Testis (tissue), 2 donors: ENCODE measurements at regions not wholly inside any gene's neighbourhood (a gene's known extent, or its start where the extent isn't known, plus 50 kb on each side); places are given as distances from the start of the nearest gene placed in this dataset.
A peak's percentile ranks its signal among the peaks of the same experiment; 100 is the strongest.
"Not testable (repeated sequence)": the region's sequence is repeated elsewhere in the genome, so short reads cannot be mapped to it uniquely, and the experiment has no call there.

ENCODE experiments used
- DNase-seq: peaks from one replicate; pipeline ENCODE4 v3.0.0-alpha.2; 2019
- H3K27ac ChIP-seq, 2 donors: fragments of 200-600 bp; sonication (generic); one replicate each; pipeline ENCODE4 v1.5.1; 2019
- H3K27me3 ChIP-seq: fragments of 200-600 bp; sonication (generic); one replicate; pipeline ENCODE4 v1.5.1; 2019
- H3K36me3 ChIP-seq: fragments of 200-600 bp; sonication (generic); one replicate; pipeline ENCODE4 v1.5.1; 2017; ENCODE audit warnings: low read depth; ENCODE audit errors: missing control alignments
- H3K4me1 ChIP-seq: fragments of 200-600 bp; sonication (generic); one replicate; pipeline ENCODE4 v1.5.1; 2019
- H3K4me3 ChIP-seq, 2 donors: fragments of 200-600 bp; sonication (generic); one replicate each; pipeline ENCODE4 v1.5.1; 2017 to 2019
- H3K9me3 ChIP-seq: fragments of 200-600 bp; sonication (generic); one replicate; pipeline ENCODE4 v1.5.1; 2017
- POLR2A ChIP-seq: fragments of 450-650 bp; IDR thresholded peaks from one replicate; pipeline ENCODE4 v1.6.1; 2017; ENCODE audit warnings: antibody characterized with exemption, mild to moderate bottlenecking, moderate library complexity
- WGBS, 2 donors: methylation state at CpG; one replicate each; pipeline ENCODE4 v1.1.5; 2018; 5-methylcytosine and 5-hydroxymethylcytosine counted together
- intact Hi-C: fragments of 100-400 bp; cut with DNase I; formaldehyde crosslinking; loops from one replicate; pipeline ENCODE4 v1.15.1; 2023; ENCODE audit warnings: low total_unique reads
- TF ChIP-seq, protein P1 (sequence below), 3 experiments: fragments of 450-650 bp in 2 of 3; fragments of 200-600 bp in 1 of 3; sonication (generic) in 1 of 3; IDR thresholded peaks; one replicate each; pipeline ENCODE4 v1.5.1; 2016 to 2019; ENCODE audit warnings: antibody characterized with exemption in 3 of 3, mild to moderate bottlenecking in 2 of 3, moderate library complexity in 1 of 3

DNA sequence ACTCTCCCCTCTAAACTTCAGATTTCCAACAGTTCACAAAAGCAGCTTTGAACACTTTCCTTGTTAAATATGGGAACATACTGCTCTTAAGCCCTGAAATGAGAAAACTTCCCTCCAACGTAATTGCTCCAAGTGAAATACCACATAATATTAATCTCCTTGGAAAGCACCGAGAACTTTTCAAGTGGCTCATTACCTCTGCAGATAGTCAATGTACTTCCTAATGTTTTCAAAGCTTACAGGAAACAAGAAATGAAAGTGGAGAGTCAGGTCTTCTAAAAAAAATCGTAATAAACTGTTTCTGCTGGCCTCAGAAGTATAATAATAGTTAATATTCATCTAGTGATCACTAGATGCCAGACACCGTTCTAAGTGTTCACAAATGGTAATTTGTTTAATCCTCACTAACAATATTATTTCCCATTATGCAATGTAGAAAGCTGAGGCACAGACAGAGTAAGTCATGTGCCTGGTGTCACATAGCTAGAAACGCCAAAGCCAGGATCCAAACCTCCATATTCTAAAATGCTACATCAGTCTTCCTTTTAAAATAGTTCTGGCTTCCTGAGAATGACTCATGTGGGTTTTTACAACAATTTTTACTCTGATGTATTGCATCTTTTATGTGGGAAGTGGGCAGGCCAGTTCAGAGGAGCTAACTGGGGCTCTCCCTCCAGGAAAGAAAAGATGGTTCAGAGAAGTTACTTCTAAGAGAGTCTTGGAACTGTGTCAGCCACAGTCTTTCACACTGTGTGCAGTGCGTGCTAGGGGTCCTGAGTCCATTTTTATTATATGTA is 177.2 kb downstream of the PLPPR4 start:
- no peak for DNase-seq
- 51 to 55% methylated on average over 6 of the region's 6 CpGs for WGBS, 2 donors
- no peak overlapping the region for H3K4me3 ChIP-seq
- H3K4me1 ChIP-seq, result peaks cover 4% of the 10 kb centered on the region
- intact Hi-C loops, result no loop called here
- H3K36me3 ChIP-seq, result no peaks in the 10 kb centered on the region
- H3K9me3 ChIP-seq, result no peaks in the 10 kb centered on the region
- TF ChIP-seq POLR2A, result no peak
- TF ChIP-seq, protein P1, sequence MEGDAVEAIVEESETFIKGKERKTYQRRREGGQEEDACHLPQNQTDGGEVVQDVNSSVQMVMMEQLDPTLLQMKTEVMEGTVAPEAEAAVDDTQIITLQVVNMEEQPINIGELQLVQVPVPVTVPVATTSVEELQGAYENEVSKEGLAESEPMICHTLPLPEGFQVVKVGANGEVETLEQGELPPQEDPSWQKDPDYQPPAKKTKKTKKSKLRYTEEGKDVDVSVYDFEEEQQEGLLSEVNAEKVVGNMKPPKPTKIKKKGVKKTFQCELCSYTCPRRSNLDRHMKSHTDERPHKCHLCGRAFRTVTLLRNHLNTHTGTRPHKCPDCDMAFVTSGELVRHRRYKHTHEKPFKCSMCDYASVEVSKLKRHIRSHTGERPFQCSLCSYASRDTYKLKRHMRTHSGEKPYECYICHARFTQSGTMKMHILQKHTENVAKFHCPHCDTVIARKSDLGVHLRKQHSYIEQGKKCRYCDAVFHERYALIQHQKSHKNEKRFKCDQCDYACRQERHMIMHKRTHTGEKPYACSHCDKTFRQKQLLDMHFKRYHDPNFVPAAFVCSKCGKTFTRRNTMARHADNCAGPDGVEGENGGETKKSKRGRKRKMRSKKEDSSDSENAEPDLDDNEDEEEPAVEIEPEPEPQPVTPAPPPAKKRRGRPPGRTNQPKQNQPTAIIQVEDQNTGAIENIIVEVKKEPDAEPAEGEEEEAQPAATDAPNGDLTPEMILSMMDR (IDR thresholded peaks at IDR 0.05), result no peak
- peak overlapping the region; percentile 39 to 62 for H3K27ac ChIP-seq
- H3K27me3 ChIP-seq, result no peaks in the 10 kb centered on the region

DNA sequence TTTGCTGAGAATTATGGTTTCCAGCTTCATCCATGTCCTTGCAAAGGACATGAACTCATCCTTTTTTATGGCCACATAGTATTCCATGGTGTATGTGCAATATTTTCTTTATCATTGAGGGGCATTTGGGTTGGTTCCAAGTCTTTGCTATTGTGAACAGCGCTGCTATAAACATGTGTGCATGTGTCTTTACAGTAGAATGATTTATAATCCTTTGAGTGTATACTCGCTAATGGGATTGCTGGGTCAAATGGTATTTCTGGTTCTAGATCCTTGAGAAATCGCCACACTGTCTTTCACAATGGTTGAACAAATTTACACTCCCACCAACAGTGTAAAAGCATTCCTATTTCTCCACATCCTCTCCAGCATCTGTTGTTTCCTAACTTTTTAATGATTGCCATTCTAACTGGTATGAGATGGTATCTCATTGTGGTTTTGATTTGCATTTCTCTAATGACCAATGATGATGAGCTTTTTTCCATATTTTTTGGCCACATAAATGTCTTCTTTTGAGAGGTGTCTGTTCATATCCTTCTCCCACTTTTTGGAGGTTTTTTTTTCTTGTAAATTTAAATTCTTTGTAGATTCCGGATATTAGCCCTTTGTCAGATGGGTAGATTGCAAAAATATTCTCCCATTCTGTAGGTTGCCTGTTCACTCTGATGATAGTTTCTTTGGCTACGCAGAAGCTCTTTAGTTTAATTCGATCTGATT is 180.1 kb downstream of the PLPPR4 start:
- H3K27ac ChIP-seq, intact Hi-C loops, H3K36me3 ChIP-seq, H3K27me3 ChIP-seq, DNase-seq, H3K9me3 ChIP-seq, H3K4me3 ChIP-seq, H3K4me1 ChIP-seq: not testable (repeated sequence)
- 94% methylated on average over 6 of the region's 6 CpGs for WGBS, 2 donors

DNA sequence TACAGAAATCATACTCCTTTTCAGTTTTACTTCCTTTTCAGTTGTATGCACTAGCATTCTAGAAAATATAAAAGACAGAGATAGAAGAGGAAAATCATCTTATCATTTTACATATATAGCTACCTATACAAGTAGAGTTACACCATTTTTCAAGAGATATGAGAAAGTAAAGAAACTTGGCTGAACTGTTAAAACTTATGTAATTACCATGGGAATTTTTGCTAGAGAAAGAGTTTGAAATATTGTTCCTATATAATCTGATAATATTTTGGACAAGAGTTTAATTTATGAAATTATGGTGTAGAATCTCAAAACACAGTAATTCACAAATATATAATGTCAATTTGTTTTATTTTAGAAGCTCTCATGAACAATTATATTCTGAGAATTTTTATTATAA is 180.8 kb downstream of the PLPPR4 start:
- no peak for TF ChIP-seq POLR2A
- TF ChIP-seq, protein P1 (IDR thresholded peaks at IDR 0.05), result no peak
- H3K4me1 ChIP-seq, result peaks cover 4% of the 10 kb centered on the region
- H3K27ac ChIP-seq, result no peak overlapping the region
- H3K27me3 ChIP-seq, result no peaks in the 10 kb centered on the region
- no peaks in the 10 kb centered on the region for H3K36me3 ChIP-seq
- no peak overlapping the region for H3K4me3 ChIP-seq
- DNase-seq, result no peak
- no peaks in the 10 kb centered on the region for H3K9me3 ChIP-seq
- intact Hi-C loops, result no loop called here

DNA sequence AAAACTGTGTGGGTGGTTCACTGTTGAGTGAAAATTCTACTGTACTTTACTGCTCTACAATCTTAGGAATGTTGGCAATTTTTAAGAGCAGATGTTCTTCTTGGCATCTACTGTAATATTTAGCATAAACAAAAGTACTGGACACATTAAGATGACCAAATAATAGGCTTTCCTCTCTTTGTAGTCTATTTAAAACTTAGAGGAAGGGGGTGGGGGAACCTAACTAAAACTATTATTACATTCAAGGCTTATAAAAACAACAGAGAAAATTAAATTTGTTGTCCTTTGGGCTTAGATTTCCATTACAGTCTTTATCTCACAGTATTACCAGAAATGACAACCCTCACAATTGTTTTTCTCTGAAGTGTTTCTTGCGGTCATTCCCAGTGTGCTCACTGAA is 181.2 kb downstream of the PLPPR4 start:
- H3K27ac ChIP-seq, result no peak overlapping the region
- H3K36me3 ChIP-seq, result no peaks in the 10 kb centered on the region
- H3K27me3 ChIP-seq, result no peaks in the 10 kb centered on the region
- no peaks in the 10 kb centered on the region for H3K9me3 ChIP-seq
- DNase-seq, result no peak
- H3K4me3 ChIP-seq, result no peak overlapping the region
- 62 to 63% methylated on average over 1 of the region's 1 CpG for WGBS, 2 donors
- intact Hi-C loops, result no loop called here
- no peak for TF ChIP-seq POLR2A
- TF ChIP-seq, protein P1 (IDR thresholded peaks at IDR 0.05), result no peak
- H3K4me1 ChIP-seq, result peaks cover 4% of the 10 kb centered on the region

DNA sequence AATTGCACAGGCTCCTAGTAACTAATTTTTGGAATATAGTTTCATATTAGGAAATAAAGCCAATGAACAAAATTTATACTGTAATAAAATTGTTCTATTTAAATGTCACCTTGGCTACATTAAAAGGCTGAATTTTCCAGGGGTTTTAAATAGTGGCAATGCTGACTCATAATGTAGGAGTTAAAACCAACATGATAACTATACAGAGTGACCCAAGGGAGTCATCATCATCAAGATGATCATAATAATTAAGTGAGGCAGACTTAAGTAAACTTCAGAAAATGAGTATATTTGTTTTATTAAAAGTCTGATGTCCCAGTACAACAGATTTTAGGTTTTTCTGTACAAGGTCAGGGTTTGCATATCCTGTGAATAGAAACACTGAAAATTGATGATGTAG is 183.4 kb downstream of the PLPPR4 start:
- H3K27ac ChIP-seq, result no peak overlapping the region
- H3K4me1 ChIP-seq, result no peaks in the 10 kb centered on the region
- TF ChIP-seq, protein P1 (IDR thresholded peaks at IDR 0.05), result no peak
- no peak for TF ChIP-seq POLR2A
- H3K27me3 ChIP-seq, result no peaks in the 10 kb centered on the region
- intact Hi-C loops, result no loop called here
- no peaks in the 10 kb centered on the region for H3K9me3 ChIP-seq
- no peak overlapping the region for H3K4me3 ChIP-seq
- H3K36me3 ChIP-seq, result no peaks in the 10 kb centered on the region
- DNase-seq, result no peak
